Effector memory CD4-positive, alpha-beta T cell (primary cell): ENCODE measurements at regions not wholly inside any gene's neighbourhood (a gene's known extent, or its start where the extent isn't known, plus 50 kb on each side); places are given as distances from the start of the nearest gene placed in this dataset.
"Not testable (repeated sequence)": the region's sequence is repeated elsewhere in the genome, so short reads cannot be mapped to it uniquely, and the experiment has no call there.

Experiments
- DNase-seq, 3 donors: peaks; one replicate each; pipeline ENCODE4 v3.0.0-alpha.2; 2020
- H3K27ac ChIP-seq: 2 replicates; pipeline ENCODE4 v1.7.0; 2013; ENCODE audit warnings: mild to moderate bottlenecking, low read length, moderate library complexity; ENCODE audit not compliant: insufficient read depth, poor library complexity, severe bottlenecking
- H3K27me3 ChIP-seq: replicated peaks from 2 replicates; pipeline ENCODE4 v1.7.0; 2013; ENCODE audit warnings: mild to moderate bottlenecking, low read length; ENCODE audit not compliant: insufficient read depth, control insufficient read depth, poor library complexity, severe bottlenecking
- H3K36me3 ChIP-seq: 2 replicates; pipeline ENCODE4 v1.7.0; 2013; ENCODE audit warnings: mild to moderate bottlenecking, low read length, moderate library complexity; ENCODE audit not compliant: control insufficient read depth, insufficient read depth
- H3K4me1 ChIP-seq: 2 replicates; pipeline ENCODE4 v1.7.0; 2013; ENCODE audit warnings: low read length, mild to moderate bottlenecking; ENCODE audit not compliant: control insufficient read depth, insufficient read depth, poor library complexity, severe bottlenecking
- H3K4me3 ChIP-seq: 2 replicates; pipeline ENCODE4 v1.7.0; 2013; ENCODE audit warnings: low read length, low read depth, mild to moderate bottlenecking; ENCODE audit not compliant: insufficient read depth, poor library complexity, severe bottlenecking
- H3K9me3 ChIP-seq: 2 replicates; pipeline ENCODE4 v1.7.0; 2013; ENCODE audit warnings: mild to moderate bottlenecking, low read length, moderate library complexity; ENCODE audit not compliant: control insufficient read depth

DNA sequence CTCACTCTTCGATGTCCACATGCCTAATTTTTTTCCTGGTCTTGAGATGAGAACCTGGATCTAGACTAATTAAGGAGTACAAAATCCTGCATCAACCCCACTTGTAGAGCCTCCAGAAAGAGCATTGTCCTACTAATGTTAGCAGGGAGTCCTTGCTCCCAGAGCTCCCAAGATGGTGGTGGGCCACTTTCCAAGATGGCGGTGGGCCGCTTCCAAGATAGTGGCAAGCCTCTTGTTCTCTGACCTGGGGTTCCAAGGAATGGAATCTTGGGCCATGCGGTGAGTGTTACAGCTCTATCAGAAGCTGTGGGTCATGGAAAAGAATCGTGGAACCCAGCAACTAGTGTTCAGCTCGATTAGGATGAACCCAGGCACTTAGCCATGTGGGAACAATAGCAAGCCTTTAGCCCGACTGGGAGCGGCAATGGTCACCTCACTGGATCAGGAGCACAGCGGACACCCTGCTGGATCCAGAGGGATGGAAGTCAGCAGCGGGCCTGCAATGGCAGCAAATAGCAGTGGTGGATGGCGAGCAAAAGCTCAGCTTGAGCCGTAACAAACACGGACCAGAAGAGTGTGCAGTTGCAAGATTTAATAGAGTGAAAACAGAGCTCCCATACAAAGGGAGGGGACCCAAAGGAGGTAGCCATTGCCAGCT lies 1997.5 kb upstream of the RAG2 start:
- not testable (repeated sequence) for H3K4me3 ChIP-seq, DNase-seq, H3K9me3 ChIP-seq, H3K36me3 ChIP-seq, H3K4me1 ChIP-seq, H3K27ac ChIP-seq, H3K27me3 ChIP-seq

DNA sequence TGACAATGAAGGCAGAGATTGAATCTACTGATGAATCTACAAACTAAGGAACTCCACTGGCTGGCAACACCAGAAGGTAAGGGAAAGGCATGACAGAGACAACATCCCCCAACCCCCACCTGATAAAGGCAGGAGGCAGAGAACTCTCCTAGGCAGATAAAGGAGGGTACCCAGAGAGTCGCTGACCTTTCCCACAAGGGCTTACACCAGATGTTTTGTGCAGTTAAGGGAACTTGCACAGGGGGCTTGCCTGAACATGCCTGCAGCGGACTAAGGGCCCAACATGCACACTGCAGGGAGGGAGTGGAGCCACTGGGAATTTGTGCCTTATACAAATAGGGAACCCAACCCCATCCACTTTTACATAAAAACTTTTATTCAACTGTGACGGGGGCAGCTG lies 1996.9 kb upstream of the RAG2 start:
- Histone ChIP-seq H3K4me3 (no peak overlapping the region), H3K27ac (no peak overlapping the region), H3K36me3 (no peaks in the 10 kb centered on the region), H3K4me1 (no peaks in the 10 kb centered on the region), H3K9me3 (no peaks in the 10 kb centered on the region), H3K27me3 (no peaks in the 10 kb centered on the region)
- DNase-seq, result no peak

DNA sequence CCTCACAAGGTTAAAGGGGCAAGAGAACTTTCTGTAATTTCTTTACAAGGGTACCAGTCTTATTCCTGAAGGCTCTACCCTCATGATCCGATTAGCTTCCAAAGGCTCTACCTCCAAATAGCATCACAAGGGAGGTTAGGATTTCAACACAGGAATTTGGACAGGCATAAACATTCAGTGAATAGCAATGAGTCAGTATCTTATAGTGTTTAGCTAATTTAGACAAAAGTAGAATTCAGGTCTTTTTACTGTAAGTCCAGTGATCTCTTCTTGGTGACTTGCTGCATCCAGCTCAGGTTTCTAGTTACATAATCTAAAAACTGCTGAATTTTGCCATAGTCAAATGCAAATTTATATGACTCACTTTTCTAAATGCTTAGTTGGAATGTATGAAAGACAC lies 1995.6 kb upstream of the RAG2 start:
- Histone ChIP-seq H3K36me3 (no peaks in the 10 kb centered on the region), H3K9me3 (no peaks in the 10 kb centered on the region), H3K4me3 (no peak overlapping the region), H3K27ac (no peak overlapping the region), H3K27me3 (no peaks in the 10 kb centered on the region), H3K4me1 (no peaks in the 10 kb centered on the region)
- no peak for DNase-seq

DNA sequence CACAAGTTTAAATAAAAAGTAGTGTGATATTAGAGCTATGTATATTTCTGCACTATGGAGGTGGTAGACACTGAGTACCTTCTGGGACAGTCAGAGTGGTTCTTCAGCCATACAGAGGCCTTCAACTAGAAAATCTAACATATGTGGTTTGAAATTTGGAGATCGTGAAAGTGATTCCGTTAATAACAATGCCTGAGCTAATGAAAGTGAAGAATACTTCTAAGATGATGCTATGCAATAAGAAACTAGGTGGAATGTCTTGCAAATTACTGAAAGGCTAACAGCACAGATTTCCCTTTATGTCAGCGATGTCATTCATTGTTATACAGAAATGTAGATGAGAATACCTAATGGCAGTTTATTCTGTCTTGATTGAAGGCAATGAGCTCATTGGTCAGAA lies 1984.7 kb upstream of the RAG2 start:
- Histone ChIP-seq H3K27ac (no peak overlapping the region), H3K36me3 (no peaks in the 10 kb centered on the region), H3K4me1 (no peaks in the 10 kb centered on the region), H3K27me3 (no peaks in the 10 kb centered on the region), H3K4me3 (no peak overlapping the region), H3K9me3 (no peaks in the 10 kb centered on the region)
- DNase-seq, result no peak

DNA sequence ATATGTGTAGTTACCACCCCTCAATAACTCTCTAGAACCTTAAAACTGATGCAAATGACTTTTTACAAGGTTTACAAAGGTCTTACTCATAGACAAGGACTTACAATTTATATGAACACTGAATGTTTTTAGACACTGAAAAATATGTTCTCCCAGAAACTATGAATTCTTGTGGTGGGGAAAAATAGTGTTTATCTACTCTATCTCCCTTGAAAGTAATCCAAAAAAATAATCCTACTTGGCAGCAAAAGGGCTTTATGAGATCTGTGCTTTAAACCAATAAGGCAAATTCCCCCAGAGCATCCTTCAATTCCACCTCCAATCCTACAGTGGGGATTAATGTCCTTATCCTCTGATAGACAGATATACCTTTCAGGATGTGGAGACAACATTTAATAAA lies 1984.1 kb upstream of the RAG2 start:
- Histone ChIP-seq H3K4me1 (no peaks in the 10 kb centered on the region), H3K27ac (no peak overlapping the region), H3K27me3 (no peaks in the 10 kb centered on the region), H3K9me3 (no peaks in the 10 kb centered on the region), H3K4me3 (no peak overlapping the region), H3K36me3 (no peaks in the 10 kb centered on the region)
- DNase-seq, result no peak

DNA sequence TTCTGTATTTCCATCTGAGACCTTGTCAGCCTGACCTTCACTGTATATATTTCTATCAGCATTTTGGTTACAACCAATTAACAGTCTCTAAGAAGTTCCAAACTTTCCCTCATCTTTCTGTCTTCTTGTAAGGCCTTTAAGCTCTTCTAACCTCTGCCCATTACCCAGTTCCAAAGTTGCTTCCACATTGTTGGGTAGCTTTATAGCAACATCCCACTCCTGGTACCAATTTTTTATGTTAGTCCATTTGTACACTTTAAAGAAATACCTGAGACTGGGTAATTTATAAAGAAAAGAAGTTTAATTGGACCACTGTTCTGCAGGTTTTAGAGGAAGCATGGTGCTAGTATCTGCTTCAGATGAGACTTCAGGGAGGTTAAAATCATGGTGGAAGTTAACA lies 1979.7 kb upstream of the RAG2 start:
- Histone ChIP-seq H3K4me1 (no peaks in the 10 kb centered on the region), H3K9me3 (no peaks in the 10 kb centered on the region), H3K27ac (no peak overlapping the region), H3K36me3 (no peaks in the 10 kb centered on the region), H3K27me3 (no peaks in the 10 kb centered on the region), H3K4me3 (no peak overlapping the region)
- DNase-seq, result no peak

DNA sequence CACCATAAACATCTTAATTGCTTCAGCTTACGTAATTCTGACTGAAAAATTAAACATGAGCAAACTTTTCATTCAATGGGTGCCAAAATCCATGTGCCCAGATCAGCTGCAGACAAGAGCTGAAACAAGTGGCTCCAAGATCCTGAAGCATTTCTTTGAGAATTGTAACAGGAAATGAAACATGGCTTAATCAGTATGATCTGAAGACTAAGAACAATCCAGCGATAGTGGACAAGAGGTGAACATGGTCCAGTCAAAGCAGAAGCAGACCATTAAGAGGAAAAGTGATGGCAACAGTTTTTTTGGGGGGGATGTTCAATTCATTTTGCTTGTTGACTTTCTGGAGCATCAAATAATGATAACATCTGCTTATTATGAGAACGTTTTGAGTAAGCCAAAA lies 1964.5 kb upstream of the RAG2 start:
- Histone ChIP-seq H3K9me3 (no peaks in the 10 kb centered on the region), H3K27ac (no peak overlapping the region), H3K4me3 (no peak overlapping the region), H3K27me3 (no peaks in the 10 kb centered on the region), H3K4me1 (no peaks in the 10 kb centered on the region), H3K36me3 (no peaks in the 10 kb centered on the region)
- DNase-seq, result no peak

DNA sequence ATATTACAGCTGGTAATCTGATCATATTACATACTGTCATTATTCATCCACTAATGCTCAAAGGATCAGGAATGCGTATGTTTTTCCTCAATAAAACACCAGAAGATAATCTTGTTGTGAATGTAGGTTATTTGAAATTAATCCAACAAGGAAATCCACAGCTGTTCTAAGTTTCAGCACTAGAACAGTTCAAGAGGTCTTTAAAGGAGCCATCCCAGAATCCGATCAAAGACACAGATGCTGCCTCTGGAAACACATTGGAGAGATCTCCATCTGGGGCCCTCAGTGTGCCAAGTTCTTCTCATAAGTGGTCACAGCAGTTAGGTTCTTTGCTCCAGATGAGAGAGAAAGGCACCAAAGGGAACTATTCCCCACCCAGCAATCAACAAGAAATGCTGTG lies 1955.1 kb upstream of the RAG2 start:
- H3K36me3 ChIP-seq, result no peaks in the 10 kb centered on the region
- no peak overlapping the region for H3K27ac ChIP-seq
- no peak for DNase-seq
- no peak overlapping the region for H3K4me3 ChIP-seq
- H3K27me3 ChIP-seq, result no peaks in the 10 kb centered on the region
- no peaks in the 10 kb centered on the region for H3K4me1 ChIP-seq
- H3K9me3 ChIP-seq, result no peaks in the 10 kb centered on the region

DNA sequence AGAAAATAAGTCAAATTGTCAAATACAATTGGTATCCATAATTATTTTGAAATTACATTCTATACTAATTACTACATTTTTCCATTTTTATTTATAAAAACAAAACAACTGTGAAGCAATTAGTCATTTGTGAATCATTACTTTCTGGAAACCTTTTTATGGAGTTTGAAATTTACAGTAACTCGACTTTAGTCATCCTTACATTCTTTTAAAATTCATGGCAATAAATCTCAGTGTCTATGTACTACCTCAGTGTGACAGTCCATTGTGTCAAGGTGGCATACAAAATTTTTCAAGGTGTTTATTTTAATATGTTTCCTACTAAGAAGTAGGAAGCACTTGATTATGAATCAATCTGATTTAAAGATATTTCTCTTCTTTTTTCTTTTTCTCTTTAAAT lies 1949.4 kb upstream of the RAG2 start:
- Histone ChIP-seq H3K4me1 (no peaks in the 10 kb centered on the region), H3K27ac (no peak overlapping the region), H3K36me3 (no peaks in the 10 kb centered on the region), H3K9me3 (no peaks in the 10 kb centered on the region), H3K4me3 (no peak overlapping the region), H3K27me3 (no peaks in the 10 kb centered on the region)
- DNase-seq, result no peak

DNA sequence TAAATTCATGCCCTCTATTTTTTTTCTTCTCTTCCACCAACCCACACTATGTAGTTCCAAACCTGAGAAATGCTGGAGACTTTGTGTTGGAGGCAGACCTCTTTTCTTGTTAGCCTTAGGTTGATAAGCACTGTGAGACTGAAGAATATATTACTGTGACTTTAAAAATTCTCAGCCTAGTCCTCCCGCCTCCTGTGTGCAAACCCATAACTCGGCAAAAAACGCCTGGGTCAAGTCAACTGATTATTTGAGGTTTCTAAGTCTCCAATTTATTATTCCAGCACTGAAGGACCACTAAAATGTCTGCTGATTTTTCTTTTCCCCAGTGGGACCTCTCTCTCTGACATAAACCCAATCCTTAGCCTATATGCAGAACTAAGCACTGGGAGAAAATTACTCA lies 1946.0 kb upstream of the RAG2 start:
- H3K27me3 ChIP-seq, result no peaks in the 10 kb centered on the region
- no peaks in the 10 kb centered on the region for H3K9me3 ChIP-seq
- H3K36me3 ChIP-seq, result no peaks in the 10 kb centered on the region
- no peak overlapping the region for H3K27ac ChIP-seq
- no peaks in the 10 kb centered on the region for H3K4me1 ChIP-seq
- no peak for DNase-seq
- H3K4me3 ChIP-seq, result no peak overlapping the region

DNA sequence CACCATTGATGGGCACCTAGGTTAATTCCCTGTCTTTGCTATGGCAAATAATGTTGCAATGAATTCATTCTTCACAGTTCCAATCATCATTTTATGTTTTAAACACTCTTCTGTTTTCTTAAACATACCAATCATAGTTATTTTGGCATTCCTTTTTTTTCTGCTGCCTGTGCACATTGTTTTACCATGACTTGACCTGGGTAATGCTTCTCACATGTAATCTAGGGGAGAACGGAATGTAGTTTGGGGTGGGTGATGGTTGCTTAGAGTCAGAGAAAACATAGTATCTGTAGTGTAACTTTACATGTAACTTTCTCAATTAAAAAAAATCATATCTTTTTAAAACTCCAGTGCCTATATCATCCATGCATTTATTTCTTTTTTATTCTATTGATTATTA lies 1945.3 kb upstream of the RAG2 start:
- H3K4me3 ChIP-seq, result no peak overlapping the region
- H3K27ac ChIP-seq, result no peak overlapping the region
- H3K36me3 ChIP-seq, result no peaks in the 10 kb centered on the region
- H3K4me1 ChIP-seq, result no peaks in the 10 kb centered on the region
- no peaks in the 10 kb centered on the region for H3K9me3 ChIP-seq
- no peaks in the 10 kb centered on the region for H3K27me3 ChIP-seq
- DNase-seq, result no peak
